ENCODE measurements at regions not wholly inside any gene's neighbourhood (a gene's known extent, or its start where the extent isn't known, plus 50 kb on each side); places are given as distances from the start of the nearest gene placed in this dataset.

- Histone ChIP-seq H3K4me3 (no peak overlapping the region), H3K4me1 (no peaks in the 10 kb centered on the region), H3K27me3 (no peaks in the 10 kb centered on the region), H3K36me3 (ENCODE audit: low read depth, missing control alignments) (no peaks in the 10 kb centered on the region), H3K9me3 (no peaks in the 10 kb centered on the region), H3K27ac (no peak overlapping the region)
- 87 to 95% methylated on average over 5 of the region's 5 CpGs for WGBS, 2 donors
- intact Hi-C loops (cut with DNase I; ENCODE audit: low total_unique reads), result no loop called here
- TF ChIP-seq, protein P1, sequence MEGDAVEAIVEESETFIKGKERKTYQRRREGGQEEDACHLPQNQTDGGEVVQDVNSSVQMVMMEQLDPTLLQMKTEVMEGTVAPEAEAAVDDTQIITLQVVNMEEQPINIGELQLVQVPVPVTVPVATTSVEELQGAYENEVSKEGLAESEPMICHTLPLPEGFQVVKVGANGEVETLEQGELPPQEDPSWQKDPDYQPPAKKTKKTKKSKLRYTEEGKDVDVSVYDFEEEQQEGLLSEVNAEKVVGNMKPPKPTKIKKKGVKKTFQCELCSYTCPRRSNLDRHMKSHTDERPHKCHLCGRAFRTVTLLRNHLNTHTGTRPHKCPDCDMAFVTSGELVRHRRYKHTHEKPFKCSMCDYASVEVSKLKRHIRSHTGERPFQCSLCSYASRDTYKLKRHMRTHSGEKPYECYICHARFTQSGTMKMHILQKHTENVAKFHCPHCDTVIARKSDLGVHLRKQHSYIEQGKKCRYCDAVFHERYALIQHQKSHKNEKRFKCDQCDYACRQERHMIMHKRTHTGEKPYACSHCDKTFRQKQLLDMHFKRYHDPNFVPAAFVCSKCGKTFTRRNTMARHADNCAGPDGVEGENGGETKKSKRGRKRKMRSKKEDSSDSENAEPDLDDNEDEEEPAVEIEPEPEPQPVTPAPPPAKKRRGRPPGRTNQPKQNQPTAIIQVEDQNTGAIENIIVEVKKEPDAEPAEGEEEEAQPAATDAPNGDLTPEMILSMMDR (IDR thresholded peaks at IDR 0.05), result no peak
- TF ChIP-seq POLR2A (IDR thresholded peaks at IDR 0.05), result no peak
- DNase-seq, result no peak
Measured at GRCh38 chr7:29619111-29619510, 55.5 kb downstream of the PRR15 start.

DNA sequence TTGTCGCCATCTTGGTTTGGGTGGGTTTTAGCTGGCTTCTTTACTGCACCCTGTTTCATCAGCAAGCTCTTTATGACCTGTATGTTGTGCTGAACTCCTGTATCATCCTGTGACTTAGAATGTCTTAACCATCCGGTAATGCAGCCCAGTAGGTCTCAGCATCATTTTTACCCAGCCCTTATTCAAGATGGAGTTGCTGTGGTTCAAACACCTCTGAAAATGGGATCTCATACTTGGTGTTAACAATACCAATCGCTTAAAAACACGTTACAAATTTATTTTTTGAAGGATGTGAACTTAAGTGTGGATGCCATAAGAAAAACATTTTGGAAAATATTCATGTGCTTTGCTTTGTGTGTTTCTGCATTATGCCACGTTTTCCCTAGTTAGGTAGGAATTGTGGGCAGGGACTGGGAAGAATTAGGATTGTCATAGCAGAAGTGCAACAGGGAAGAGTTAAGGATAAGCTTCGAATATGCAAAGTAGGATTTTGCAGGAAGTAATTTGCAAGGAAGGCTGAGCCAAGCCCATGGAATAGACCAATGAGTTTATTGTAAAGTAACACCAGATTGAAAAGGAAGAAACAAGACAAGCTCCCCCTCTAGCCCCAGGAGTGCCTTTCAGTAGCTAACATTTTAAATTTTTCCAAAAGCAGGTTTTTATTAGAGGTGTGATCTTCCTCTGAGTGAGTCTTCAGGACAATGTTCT, 56.4 kb downstream of the PRR15 start:
- Histone ChIP-seq H3K36me3 (ENCODE audit: low read depth, missing control alignments) (no peaks in the 10 kb centered on the region), H3K27ac (no peak overlapping the region), H3K4me3 (no peak overlapping the region), H3K4me1 (no peaks in the 10 kb centered on the region), H3K9me3 (no peaks in the 10 kb centered on the region), H3K27me3 (no peaks in the 10 kb centered on the region)
- 74 to 77% methylated on average over 6 of the region's 6 CpGs for WGBS, 2 donors
- intact Hi-C loops (cut with DNase I; ENCODE audit: low total_unique reads), result no loop called here
- no peak for DNase-seq
- TF ChIP-seq POLR2A (IDR thresholded peaks at IDR 0.05), result no peak
- TF ChIP-seq, protein P1 (IDR thresholded peaks at IDR 0.05), result no peak

- Histone ChIP-seq H3K36me3 (ENCODE audit: low read depth, missing control alignments) (no peaks in the 10 kb centered on the region), H3K27me3 (no peaks in the 10 kb centered on the region), H3K9me3 (no peaks in the 10 kb centered on the region), H3K4me1 (no peaks in the 10 kb centered on the region), H3K4me3 (no peak overlapping the region), H3K27ac (no peak overlapping the region)
- DNase-seq, result no peak
- no peak for TF ChIP-seq POLR2A (IDR thresholded peaks at IDR 0.05)
- TF ChIP-seq, protein P1 (IDR thresholded peaks at IDR 0.05), result no peak
- intact Hi-C loops (cut with DNase I; ENCODE audit: low total_unique reads), result no loop called here
- WGBS, 2 donors, result 79 to 96% methylated on average over 2 of the region's 2 CpGs
Measured at GRCh38 chr7:29620556-29620930, 56.9 kb downstream of the PRR15 start.

DNA sequence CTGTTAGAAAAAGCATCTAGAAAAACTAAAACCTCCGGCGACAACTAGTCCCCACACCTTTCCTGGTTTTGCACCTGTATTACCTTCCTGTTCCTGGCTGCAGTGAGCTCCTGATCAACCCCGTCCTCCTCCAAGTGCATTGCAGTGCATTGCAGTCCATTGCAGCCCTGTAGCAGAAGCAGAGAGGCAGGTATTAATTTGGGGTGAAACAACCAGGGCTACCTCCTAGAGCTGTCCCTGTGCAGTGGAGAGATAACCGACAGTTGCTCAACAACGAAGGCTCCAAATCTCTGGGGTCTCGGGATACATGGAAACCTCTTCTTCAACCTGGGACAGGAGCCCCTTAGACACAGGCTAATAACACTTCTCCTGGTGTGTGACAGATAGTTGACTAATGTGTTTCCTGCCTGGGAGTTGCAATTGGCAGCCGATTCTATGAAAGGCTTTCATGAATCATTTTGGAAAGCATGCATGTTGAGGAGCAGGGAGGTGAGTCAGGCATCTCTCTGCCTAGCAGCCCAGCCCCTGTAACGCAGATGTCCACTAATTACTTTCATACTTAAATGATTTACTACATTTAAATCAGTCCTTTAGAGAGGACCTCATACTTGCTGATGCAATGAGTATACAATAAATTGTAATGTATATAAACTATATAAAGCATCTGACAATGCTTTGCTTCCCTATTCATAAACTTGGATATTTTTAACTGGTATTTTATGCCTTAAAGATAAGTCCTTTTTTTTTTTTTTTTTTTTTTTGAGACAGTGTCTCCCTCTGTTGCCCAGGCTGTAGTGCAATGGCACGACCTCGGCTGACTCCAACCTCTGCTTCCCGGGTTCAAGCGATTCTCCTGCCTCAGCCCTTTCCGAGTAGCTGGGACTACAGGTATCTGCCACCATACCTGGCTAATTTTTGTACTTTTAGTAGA, 59.0 kb downstream of the PRR15 start:
- no peak overlapping the region for H3K4me3 ChIP-seq
- H3K9me3 ChIP-seq, result no peaks in the 10 kb centered on the region
- no peak overlapping the region for H3K27ac ChIP-seq
- WGBS, 2 donors, result 83 to 86% methylated on average over 12 to 13 of the region's 13 CpGs
- TF ChIP-seq POLR2A (IDR thresholded peaks at IDR 0.05), result no peak
- TF ChIP-seq, protein P1 (IDR thresholded peaks at IDR 0.05), result no peak
- intact Hi-C loops (cut with DNase I; ENCODE audit: low total_unique reads), result no loop called here
- no peak for DNase-seq
- no peaks in the 10 kb centered on the region for H3K36me3 ChIP-seq (ENCODE audit: low read depth, missing control alignments)
- H3K4me1 ChIP-seq, result no peaks in the 10 kb centered on the region
- no peaks in the 10 kb centered on the region for H3K27me3 ChIP-seq

Measured in testis (tissue), 2 donors.